HG02610 (cell line): ENCODE measurements at regions not wholly inside any gene's neighbourhood (a gene's known extent, or its start where the extent isn't known, plus 50 kb on each side); places are given as distances from the start of the nearest gene placed in this dataset.
"Not testable (repeated sequence)": the region's sequence is repeated elsewhere in the genome, so short reads cannot be mapped to it uniquely, and the experiment has no call there.

Experiments used
- ATAC-seq: cut with Tn5 transposase; IDR thresholded peaks from one replicate; pipeline ENCODE4 v1.9.1; 2021; ENCODE audit warnings: mild to moderate bottlenecking, moderate library complexity; ENCODE audit not compliant: unreplicated experiment

DNA sequence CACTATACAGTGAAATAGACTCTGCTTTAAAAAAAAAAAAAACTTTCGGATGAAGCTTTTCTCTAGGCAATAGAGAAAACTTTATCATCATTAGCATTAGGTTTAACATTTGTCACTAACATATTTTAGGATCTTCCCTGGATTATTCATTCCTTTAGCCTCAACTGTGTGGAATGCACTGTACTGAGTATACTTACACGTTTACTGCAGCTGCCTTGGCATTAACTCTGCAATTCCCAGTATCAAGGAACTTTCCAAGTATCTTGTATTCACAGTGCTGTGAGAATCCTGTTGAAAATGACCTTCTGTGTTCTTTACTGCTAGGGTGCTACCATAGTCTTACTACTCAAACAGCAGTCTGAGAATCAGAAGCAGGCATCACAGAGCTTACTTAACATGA lies 328.2 kb upstream of the COL3A1 start:
- no peak for ATAC-seq

DNA sequence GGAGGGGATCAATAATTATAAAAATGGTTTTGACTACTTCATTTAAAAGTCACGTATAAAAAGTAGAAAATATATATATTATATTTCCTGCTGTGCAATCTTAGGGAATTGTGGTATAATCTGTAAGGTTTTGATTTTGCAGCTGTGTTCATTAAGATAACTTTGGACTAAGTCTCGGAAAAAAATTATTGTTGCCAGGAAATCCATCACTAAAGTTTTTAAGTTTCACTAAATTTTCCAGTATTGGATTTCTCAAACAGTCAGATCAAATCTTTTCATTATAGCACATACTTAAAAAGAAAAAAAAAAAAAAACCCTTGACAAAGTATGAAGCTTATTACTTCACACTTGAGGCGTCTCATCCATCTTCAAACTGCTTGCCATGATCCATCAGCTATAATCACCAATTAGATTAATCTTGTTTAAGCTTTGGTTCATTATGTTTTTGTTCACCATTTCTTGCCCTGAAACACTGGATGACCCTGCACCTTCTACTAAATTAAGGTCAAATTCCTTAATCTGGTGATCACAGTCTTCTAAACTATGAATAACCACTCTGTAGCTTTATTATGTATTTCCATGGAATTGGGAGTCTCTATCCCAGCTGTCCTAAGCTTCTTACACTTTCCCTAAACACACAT lies 326.6 kb upstream of the COL3A1 start:
- no peak for ATAC-seq

DNA sequence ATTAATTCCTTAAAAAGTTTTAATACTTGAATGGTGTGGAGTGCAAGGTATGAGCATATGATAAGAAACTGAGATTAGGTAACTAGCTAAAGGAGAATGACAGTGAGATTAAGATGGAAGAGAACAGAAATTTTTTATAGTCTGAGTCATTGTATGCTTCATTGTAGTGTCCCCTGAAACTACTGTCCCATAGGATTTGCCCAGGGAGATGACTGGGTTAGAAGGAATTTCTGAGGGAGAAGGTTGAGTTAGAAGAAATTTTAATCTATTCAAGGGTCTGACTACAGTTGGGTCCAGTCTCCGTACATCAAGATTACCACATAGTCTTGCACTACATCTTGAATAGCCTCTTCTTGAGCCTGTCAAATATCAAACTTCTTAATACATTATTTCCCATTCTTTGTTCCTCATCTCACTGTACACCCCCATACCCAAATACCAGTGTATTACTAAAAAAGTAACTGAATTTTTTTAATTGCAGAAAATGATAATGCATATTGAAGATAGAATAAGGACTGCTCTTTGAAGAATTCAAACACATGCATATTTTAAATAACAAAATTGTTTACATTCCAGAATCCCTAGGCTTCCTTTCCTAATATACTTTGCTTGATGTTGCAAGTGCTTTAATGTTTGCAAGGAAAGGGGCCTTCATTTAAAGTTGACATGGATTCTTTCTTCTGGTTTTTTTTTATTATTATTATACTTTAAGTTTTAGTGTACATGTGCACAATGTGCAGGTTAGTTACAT lies 314.3 kb upstream of the COL3A1 start:
- ATAC-seq = no peak

DNA sequence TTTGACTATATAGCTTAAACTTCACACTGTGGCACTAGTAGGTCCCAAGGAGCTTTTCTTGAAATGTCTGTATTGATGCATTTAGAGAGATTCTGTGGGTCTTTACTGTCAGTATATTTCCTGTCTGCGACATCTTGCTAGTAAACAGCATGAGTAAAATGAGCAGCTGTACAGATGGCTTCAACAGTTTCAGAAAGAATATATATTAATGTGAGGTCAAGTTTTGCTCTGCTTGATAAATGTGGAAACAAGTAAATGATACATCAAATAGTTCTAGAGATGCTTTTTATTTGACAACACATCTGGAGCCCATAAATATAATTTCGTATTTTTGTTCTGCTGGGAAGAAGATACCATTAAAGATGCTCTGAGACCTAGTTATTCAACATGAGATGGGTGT lies 310.9 kb upstream of the COL3A1 start:
- no peak for ATAC-seq

DNA sequence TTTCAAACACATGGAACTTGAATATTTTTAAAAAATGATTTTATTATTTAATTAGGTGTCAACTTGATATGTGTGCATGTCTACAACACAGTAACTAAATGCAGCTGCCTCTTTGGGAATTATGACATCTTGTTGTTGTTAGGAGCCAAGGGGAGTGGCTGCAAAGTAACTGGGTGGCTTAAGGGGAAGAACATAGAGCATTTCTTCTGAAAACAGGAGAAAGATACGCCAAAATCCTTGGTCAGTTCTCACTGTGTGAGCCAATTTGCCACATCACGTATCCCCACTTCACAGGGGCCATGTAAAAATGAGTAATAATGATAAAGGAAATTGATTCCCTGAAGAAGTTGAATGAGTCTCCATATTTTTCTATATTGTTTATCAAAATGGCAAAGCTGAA lies 309.8 kb upstream of the COL3A1 start:
- ATAC-seq = no peak

DNA sequence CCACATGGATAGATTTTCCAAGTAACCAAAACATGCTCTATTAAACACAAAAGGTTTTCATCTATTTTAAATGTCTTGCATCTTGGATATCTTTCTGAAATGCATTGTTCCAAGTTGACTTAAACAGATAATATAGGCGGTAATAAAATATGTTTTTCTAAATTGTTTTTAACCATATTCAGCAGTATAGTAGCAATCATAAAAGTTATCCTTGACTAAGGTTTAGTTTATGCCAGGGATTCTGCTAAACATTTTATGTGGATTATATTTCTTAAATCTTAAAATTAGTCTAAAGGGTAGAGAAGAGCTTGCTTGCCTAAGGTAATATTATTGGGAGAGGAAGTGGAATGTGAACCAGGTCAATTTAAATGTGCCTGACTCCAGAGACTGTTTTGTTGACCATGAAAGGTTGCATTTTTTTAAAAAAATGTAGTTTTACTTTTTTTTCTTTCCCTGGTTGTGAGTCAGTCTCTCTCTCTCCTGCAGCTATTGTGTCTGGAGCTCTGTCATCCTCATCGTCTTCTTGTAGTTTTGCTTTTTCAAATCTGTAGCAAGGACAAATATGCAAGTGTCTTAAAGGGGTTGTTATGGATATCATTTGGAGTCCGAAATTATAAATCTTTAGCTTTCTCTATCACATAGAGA lies 309.1 kb upstream of the COL3A1 start:
- ATAC-seq = no peak

DNA sequence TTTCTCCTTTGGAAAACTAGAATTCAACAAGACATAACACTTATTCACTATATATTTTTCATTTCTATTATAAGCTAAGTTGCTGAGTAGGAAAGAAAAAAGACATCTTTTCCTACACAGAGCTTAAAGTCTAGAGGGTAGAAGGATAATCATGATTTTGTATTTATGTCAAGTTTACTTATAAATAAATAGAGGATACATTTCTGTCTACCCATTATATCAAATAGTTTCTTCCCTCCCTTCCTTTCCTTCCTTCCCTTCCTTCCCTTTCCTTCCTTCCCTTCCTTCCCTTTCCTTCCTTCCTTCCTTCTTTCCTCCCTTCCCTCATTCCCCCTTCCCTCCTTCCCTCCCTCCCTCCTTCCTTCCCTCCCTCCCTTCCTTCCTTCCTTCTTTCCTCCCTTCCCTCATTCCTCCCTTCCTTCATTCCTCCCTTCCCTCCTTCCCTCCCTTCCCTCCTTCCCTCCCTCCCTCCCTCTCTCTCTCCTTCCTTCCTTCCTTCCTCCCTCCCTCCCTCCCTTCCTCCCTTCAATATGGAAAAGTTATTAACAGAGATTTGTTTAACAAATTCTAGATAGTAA lies 308.4 kb upstream of the COL3A1 start:
- ATAC-seq = no peak

DNA sequence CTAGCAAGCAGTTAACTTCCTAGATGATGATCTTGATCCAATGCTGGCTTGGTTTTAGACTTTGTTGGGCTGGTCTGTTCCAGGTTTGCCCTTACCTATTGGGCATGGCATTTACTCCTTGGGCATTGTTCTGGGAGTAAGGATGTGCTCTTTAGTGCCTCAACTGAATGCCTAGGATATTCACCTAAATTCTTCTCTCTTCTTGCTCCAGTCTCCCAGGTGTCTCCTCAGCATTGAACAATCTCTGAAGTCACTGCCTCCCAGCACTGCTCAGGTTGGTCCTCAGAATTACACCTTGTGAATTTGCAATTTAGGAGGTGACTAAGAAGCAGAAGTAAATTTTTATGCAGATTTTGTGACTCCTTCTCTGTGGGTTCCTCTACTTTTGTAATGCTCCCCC lies 307.7 kb upstream of the COL3A1 start:
- ATAC-seq = no peak

DNA sequence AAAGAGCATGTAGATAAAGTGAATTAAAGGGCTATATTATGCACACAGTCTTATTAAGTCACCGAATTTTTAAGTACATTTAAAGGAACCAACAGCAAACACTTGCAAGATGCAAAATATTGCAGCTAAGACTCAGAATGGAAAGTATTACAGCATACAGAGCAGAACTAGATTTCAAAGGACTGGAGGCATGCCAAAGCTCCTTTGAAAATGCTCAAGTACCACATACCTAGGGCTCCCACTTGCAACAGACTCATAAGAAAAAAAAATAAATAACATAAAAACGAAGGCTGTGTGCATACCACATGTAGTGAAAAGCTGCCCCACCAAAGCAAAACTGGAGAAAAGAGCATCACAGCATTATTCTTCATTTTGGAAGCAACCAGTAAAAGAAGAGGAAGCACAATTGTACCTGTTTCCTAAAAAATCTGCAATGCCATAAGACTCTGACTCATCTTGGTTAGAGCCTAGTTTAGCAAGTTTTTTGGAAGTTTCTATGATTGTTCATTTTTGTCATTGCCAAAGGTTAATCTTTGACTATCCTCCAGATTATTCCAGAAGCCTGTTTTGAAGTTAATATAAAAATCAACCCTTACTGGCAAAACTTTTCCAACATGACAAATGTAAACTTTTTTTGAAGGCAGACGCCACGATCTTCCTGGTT lies 306.0 kb upstream of the COL3A1 start:
- no peak for ATAC-seq

DNA sequence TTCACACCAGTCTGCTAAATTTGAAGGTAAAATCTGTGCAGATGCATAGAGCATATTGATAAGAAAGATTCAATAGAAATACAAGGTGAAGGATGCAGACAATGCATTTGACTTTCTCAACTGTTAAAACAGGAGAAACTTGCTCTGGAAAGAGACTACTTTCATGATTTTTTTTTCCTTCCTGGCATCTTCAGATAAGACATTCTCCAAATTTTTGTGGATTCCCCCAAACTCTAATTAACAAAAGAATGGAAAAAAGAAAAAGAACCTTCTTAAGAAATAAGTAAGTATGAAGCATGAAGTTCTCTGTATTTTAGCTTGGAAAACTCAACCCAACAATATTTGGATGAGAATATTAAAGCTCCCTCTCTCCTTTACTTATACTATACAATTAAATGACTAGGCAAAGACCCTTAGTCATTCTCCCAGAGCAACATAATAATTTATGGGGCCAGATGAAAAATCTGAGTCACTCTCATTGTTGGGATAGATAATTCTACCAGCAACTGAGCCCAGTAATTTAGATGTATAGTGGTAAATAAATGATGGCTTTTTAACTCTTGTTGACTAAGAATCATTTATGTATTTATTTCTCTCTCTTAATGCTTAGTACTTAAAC lies 298.7 kb upstream of the COL3A1 start:
- no peak for ATAC-seq

DNA sequence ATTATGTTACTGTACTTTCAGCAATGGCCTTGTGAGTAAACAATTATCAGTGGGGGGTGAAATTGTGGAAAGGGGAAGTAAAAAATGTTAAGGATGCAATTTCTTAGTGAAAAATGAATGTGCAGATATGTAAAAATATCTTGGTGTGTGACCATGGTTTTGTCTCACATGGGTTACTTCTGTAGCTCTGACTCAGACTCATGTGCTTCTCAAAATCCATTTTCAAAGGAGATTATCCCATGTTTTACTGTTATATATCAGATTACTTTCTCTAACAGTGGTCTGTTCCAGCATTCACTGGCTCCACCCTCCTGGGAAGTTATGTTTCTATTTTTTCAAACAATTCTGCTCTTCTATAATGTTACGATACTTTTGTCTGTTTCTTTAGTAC lies 298.2 kb upstream of the COL3A1 start:
- ATAC-seq = no peak

DNA sequence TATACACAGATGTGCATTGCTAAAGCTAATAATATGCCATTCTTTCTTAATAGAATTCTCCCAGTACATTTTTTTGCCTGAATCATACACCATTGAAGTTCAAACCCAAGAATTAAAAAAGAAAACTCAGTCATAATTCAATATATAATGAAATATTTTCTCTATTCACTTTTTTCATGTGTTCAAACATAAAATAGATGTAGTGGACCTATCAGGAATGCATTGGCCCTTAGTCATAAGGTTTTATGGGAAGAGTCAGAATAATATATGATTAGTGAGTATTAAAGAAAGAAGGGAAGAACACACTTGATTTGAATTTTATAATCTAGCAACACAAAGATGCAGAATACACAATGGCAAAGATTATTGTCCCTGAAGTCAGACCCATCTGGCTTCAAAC lies 297.0 kb upstream of the COL3A1 start:
- ATAC-seq = no peak

DNA sequence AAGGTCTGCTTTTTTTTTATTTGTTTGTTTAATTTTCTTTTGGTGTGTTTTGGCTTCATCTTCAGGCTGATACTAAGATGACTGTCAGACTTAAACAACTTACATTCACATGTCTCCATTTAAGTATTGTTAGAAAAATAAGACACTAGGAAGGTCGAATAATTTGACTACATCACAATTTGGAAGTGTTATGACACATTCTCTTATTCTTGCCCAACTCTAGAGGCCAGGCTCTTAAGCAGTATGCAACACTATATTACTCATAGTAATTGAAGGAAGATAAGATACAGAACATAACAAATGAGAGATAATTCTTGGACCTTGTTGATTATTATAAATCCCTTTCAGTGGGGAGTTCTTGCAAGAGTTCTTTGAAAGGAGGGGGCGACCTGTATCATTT lies 295.3 kb upstream of the COL3A1 start:
- no peak for ATAC-seq

DNA sequence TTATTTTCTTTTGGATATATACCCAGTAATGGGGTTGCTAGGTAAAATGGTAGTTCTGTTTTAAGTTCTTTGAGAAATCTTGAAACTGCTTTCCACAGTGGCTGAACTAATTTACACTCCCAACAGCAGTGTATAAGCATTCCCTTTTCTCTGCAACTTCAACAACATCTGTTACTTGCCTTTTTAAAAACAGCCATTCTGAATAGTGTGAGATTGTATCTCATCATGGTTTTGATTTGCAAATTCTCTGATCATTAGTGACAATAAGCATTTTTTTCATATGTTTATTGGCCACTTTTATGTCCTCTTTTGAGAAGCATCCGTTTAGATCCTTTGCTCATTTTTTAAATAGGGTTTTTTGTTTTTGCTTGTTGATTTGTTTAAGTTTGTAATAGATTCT lies 291.3 kb upstream of the COL3A1 start:
- ATAC-seq = no peak

DNA sequence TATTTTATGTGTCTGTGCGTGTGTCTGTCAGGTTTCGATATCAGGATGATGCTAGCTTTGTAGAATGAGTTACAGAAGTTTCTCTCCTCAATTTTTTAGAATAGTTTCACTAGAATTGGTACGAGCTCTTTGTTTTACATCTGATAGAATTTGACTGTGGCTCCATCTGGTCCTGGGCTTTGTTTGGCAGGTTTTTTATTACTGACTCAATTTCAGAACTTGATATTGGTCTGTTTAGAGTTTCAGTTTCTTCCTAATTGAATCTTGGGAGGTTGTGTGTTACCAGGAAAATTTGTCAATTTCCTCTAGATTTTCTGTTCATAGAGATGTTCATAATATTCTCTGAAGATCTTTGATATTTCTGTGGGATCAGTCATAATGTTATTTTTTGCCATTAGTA lies 289.4 kb upstream of the COL3A1 start:
- no peak for ATAC-seq

DNA sequence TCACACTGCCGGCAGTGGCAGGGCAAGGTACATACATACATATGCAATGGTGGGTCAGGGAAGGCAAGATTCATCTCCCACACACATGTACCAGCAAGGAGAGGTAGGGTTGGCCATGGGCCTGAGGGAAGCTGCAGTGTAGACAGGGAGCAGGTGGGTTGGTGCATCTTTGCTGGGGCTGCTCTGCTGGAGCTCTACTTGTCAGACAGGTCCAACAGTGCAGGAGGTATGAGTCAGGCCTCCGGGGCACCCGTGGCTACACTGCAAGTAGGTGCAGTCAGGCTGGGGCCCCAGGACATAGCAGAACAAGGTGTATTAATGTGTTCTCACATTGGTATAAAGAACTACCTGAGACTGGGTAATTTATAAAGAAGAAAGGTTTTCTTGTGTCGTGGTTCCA lies 281.1 kb upstream of the COL3A1 start:
- no peak for ATAC-seq

DNA sequence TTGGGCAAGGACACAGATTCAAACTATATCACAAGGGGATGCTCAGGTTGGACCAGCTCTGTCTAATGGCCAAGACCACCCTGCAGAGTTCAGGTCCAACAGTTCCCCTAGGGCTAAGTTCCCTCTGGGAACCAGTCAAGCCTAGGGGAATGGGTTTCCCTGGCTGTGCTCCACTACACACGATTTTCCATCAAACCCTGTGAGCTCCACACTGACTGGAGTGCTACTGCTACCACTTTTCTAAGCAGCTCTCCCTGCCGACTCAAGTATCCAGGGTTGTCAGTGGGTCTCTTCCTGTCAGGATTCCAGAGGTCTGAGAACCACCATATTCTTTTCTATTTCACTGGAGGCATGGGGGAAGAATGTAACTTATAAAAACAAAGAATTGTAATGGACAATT lies 280.4 kb upstream of the COL3A1 start:
- no peak for ATAC-seq

DNA sequence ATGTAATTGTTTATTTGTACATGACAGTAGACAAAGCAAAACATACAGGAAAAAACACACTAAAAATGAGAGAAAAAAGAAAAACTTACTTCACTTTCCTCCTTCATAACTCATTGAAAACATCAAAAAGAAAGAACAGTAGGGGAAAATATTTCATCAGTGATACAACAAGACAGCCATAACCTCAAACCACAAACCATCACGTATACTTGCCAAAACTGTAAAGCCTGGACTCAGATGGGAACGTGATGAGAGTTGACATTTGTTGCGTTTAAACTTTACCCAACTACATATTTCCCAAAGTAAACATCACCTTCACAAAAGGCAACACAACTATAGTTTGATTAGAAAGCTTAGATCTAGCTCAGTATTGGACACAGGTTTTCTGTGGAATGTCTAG lies 278.2 kb upstream of the COL3A1 start:
- no peak for ATAC-seq

DNA sequence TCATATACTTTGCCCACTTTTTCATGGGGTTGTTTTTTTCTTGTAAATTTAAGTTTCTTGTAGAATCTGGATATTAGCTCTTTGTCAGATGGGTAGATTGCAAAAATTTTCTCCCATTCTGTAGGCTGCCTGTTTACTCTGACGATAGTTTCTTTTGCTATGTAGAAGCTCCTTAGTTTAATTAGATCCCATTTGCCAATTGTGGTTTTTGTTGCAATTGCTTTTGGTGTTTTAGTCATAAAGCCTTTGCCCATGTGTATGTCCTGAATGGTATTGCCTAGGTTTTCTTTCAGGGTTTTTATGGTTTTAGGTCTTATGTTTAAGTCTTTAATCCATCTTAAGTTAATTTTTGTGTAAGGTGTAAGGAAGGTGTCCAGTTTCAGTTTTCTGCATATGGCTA lies 276.0 kb upstream of the COL3A1 start:
- ATAC-seq = not testable (repeated sequence)

DNA sequence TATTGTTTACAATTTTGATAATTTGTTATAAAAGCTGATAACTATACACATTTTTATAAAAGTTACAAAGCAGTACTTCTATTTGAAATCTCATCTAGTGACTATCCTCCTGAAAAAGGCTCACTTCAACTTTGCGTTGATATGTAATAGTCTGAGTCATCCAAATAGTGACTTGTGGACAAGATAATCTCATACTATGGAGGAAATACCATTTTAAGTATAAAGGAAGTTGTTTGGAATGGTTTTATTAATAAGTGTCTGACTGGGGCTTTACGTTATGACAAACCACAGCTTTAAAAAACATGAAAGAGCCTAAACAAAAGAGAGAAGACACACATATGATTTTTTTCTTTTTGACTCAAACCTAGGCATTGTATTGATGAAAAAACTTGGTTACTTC lies 272.3 kb upstream of the COL3A1 start:
- ATAC-seq = peak; percentile 79

DNA sequence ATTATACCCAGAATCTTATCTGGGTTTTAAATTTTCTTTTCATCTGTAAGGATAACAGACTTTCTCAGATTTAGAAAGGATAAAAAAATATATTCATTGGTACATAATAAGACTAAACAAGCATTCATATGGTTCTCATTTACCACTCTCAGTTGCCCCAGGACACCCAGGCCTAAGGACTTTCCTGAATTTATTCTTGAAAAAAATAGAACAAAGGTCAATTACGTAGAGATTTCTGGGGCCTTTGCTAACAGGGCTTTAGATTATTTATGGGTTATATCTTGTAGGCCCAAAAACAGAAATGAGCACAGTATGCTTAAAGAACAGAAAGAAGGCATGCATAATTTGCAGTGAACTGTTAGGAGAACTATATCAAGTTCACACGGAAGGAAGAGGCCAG lies 269.0 kb upstream of the COL3A1 start:
- ATAC-seq = no peak
